K562 (cell line): ENCODE measurements at regions not wholly inside any gene's neighbourhood (a gene's known extent, or its start where the extent isn't known, plus 50 kb on each side); places are given as distances from the start of the nearest gene placed in this dataset.

ENCODE experiments used
- ATAC-seq: fragments of 200-7000 bp; cut with Tn5 transposase; 3 replicates; pipeline ENCODE4 v1.9.1; 2020; ENCODE audit warnings: moderate library complexity
- BruUV-seq: library from RNA; stranded (reverse); fragments of 400-500 nt; replicated peaks from 2 replicates; lab custom pipeline; 2021; lab: Mats Ljungman, UMichigan
- CTCF ChIA-PET: fragments of 300-600 bp; formaldehyde crosslinking; extraction: SDS; loops from one replicate; lab custom pipeline; 2021; ENCODE audit warnings: low intra/inter-chr PET ratio; lab: Yijun Ruan, JAX
- POLR2A ChIA-PET: fragments of 300-600, 350-650 bp; sonication (Branson Sonifier 250); formaldehyde crosslinking; extraction: SDS; loops from one replicate; lab custom pipeline; 2021; ENCODE audit warnings: antibody characterized with exemption, inconsistent platforms; lab: Yijun Ruan, JAX
- DNase-seq, 4 experiments: peaks; one replicate each; pipeline versions ENCODE4 v3.0.0 to v3.0.0-alpha.2; 2011 to 2018; ENCODE audit warnings: low spot score in 3 of 4, mixed read lengths in 3 of 4; ENCODE audit errors: extremely low read depth in 1 of 4
- FAIRE-seq: peaks from 2 replicates; lab custom pipeline; 2011; peaks lifted over from hg19 to GRCh38; lab: Jason Lieb, UNC
- H2AFZ ChIP-seq: 2 replicates; pipeline ENCODE4 v1.6.0; 2011; ENCODE audit warnings: low read depth, low read length, control low read depth, inconsistent platforms
- H3K27ac ChIP-seq: fragments of 200-600 bp; 3 replicates; pipeline ENCODE4 v1.8.0; 2011; ENCODE audit warnings: low read depth, mild to moderate bottlenecking, control low read depth, inconsistent platforms, low read length, moderate library complexity, mixed read lengths; ENCODE audit errors: extremely low read depth
- H3K27me3 ChIP-seq, 2 experiments: fragments of 300-600 bp in 1 of 2; 2 replicates in 1 of 2; 3 replicates in 1 of 2; pipeline versions ENCODE4 v1.6.0 to v1.8.0; 2011; ENCODE audit warnings: inconsistent platforms in 2 of 2, low read length in 2 of 2, mild to moderate bottlenecking in 1 of 2, mixed read lengths in 1 of 2, moderate library complexity in 1 of 2; ENCODE audit not compliant: control insufficient read depth in 2 of 2, insufficient read depth in 2 of 2
- H3K36me3 ChIP-seq: fragments of 300-600 bp; 3 replicates; pipeline ENCODE4 v1.8.0; 2011; ENCODE audit warnings: mild to moderate bottlenecking, low read length, inconsistent platforms; ENCODE audit not compliant: control insufficient read depth, insufficient read depth
- H3K4me1 ChIP-seq, 2 experiments: fragments of 200-600 bp in 1 of 2; replicated peaks in 1 of 2; 2 replicates in 1 of 2; 3 replicates in 1 of 2; pipeline versions ENCODE4 v1.5.1 to v1.8.0; 2011; ENCODE audit warnings: inconsistent platforms in 2 of 2, low read length in 2 of 2, mild to moderate bottlenecking in 1 of 2, mixed read lengths in 1 of 2, moderate library complexity in 1 of 2; ENCODE audit not compliant: control insufficient read depth in 2 of 2, insufficient read depth in 2 of 2
- H3K4me2 ChIP-seq: 2 replicates; pipeline ENCODE4 v1.6.1; 2011; ENCODE audit warnings: low read length, control low read depth, inconsistent platforms, mixed read lengths; ENCODE audit not compliant: insufficient read depth
- H3K4me3 ChIP-seq: fragments of 200-600 bp; sonication (generic), shearing (Covaris generic); 2 replicates; pipeline ENCODE4 v1.5.1; 2016; ENCODE audit warnings: control low read depth, inconsistent platforms
- H3K79me2 ChIP-seq: fragments of 200-600 bp; 3 replicates; pipeline ENCODE4 v1.8.0; 2011; ENCODE audit warnings: low read length, inconsistent platforms; ENCODE audit not compliant: control insufficient read depth, insufficient read depth
- H3K9ac ChIP-seq, 2 experiments: 2 replicates each; pipeline versions ENCODE4 v1.6.0 to v1.6.1; 2011; ENCODE audit warnings: low read depth in 2 of 2, low read length in 2 of 2, control low read depth in 1 of 2, inconsistent platforms in 1 of 2, mild to moderate bottlenecking in 1 of 2, mixed read lengths in 1 of 2; ENCODE audit not compliant: insufficient read depth in 1 of 2
- H3K9me1 ChIP-seq: one replicate; pipeline ENCODE4 v1.6.0; 2011; ENCODE audit warnings: inconsistent platforms, mild to moderate bottlenecking, low read length, moderate library complexity; ENCODE audit not compliant: control insufficient read depth, insufficient read depth
- H3K9me3 ChIP-seq: replicated peaks from 2 replicates; pipeline ENCODE4 v1.5.1; 2011; ENCODE audit warnings: low read depth, low read length, inconsistent platforms; ENCODE audit not compliant: control insufficient read depth, insufficient read depth
- H4K20me1 ChIP-seq: replicated peaks from 2 replicates; pipeline ENCODE4 v1.6.1; 2011; ENCODE audit warnings: low read length, inconsistent platforms, mixed read lengths; ENCODE audit not compliant: control insufficient read depth, insufficient read depth
- ZNF561 ChIP-seq: fragments of 450-650 bp; formaldehyde crosslinking; conservative IDR thresholded peaks from 2 replicates; pipeline ENCODE4 v1.4.0; 2020; ENCODE audit warnings: mild to moderate bottlenecking, moderate library complexity
- WGBS: fragments of 100-300 bp; shearing (Covaris generic); methylation state at CpG from one replicate; pipeline ENCODE4 v1.1.6; 2016; ENCODE audit warnings: low coverage, mixed read lengths; ENCODE audit not compliant: insufficient coverage; ENCODE audit errors: missing lambda C conversion rate; 5-methylcytosine and 5-hydroxymethylcytosine counted together
- in situ Hi-C: fragments of 300-500 bp; cut with MboI; formaldehyde crosslinking; loops from 4 replicates; pipeline ENCODE4 v1.15.0; 2018; ENCODE audit warnings: inconsistent platforms, mixed read lengths
- intact Hi-C: fragments of 100-400 bp; cut with micrococcal nuclease; formaldehyde crosslinking; loops from 2 replicates; pipeline ENCODE4 v1.14.2; 2022
- TF ChIP-seq, protein P1 (sequence below): fragments of 150-350 bp; conservative IDR thresholded peaks from 2 replicates; pipeline ENCODE4 v1.6.1; 2014; ENCODE audit warnings: low read length
- TF ChIP-seq, protein P2 (sequence below): fragments of 250-450 bp; sonication (Bioruptor Pico); IDR thresholded peaks from 2 replicates; pipeline ENCODE4 v1.4.0; 2020; ENCODE audit warnings: mild to moderate bottlenecking, moderate library complexity
- TF ChIP-seq, protein P3 (sequence below): fragments of 450-650 bp; IDR thresholded peaks from 2 replicates; pipeline ENCODE4 v1.6.1; 2017; ENCODE audit warnings: mild to moderate bottlenecking, moderate library complexity
- TF ChIP-seq, protein P4 (sequence below): fragments of 250-450 bp; sonication (Bioruptor Pico); IDR thresholded peaks from 2 replicates; pipeline ENCODE4 v1.8.0; 2021; ENCODE audit warnings: mild to moderate bottlenecking, moderate library complexity

DNA sequence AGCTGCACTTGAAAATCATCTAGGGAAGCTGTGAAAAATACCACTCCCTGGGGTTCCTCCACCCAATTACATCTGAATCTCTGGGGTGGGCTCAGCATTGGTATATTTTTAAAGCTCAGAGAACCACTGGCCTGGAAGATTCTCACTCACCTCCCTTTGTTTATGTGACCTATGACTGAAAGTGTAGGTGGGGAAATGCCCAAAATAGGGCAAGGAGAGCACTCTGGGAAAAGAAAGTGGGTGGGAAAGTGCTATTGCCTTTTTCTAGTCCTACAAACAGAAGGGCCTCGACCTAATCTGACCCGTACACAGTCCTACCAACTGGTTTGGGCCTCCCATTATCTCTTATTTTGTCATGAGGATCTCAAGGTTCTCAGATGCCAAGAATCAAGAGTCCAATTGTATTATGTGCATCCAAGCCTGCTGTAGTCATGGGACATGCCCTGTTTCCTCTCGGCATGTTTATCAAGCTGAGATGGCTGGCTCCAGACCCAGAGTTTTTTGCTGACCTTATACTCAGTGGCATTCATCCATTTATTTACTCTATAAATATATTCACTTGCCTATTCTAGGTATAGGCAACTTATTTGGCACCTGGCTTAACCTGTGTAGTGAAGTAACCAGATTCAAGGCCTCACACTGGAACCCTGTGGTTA, 483.7 kb downstream of the ENC1 start:
- Histone ChIP-seq H3K9ac (no peak overlapping the region), H3K9me1 (no peaks in the 10 kb centered on the region), H3K4me3 (no peak overlapping the region), H4K20me1 (no peaks in the 10 kb centered on the region; the same call in 1 of the 2 replicates), H3K9me3 (no peaks in the 10 kb centered on the region), H3K27ac (no peak overlapping the region), H3K27me3 (no peaks in the 10 kb centered on the region), H3K4me2 (no peak overlapping the region), H3K79me2 (no peaks in the 10 kb centered on the region), H2AFZ (no peak overlapping the region), H3K4me1 (no peaks in the 10 kb centered on the region), H3K36me3 (no peaks in the 10 kb centered on the region)
- CTCF ChIA-PET: no interaction called here
- DNase-seq (no peak), FAIRE-seq (no peak), ATAC-seq (no peak)
- intact Hi-C loops (no loop called here), in situ Hi-C loops (no loop called here)
- BruUV-seq: no TSS peak
- POLR2A ChIA-PET: interaction anchor here (0.7 kb wide), 1 partner anchor 163 kb away, joined by 3 read pairs; no protein-coding TSS in a partner anchor
- WGBS: 0% methylated on average over 3 of the region's 3 CpGs
- TF ChIP-seq, protein P1, sequence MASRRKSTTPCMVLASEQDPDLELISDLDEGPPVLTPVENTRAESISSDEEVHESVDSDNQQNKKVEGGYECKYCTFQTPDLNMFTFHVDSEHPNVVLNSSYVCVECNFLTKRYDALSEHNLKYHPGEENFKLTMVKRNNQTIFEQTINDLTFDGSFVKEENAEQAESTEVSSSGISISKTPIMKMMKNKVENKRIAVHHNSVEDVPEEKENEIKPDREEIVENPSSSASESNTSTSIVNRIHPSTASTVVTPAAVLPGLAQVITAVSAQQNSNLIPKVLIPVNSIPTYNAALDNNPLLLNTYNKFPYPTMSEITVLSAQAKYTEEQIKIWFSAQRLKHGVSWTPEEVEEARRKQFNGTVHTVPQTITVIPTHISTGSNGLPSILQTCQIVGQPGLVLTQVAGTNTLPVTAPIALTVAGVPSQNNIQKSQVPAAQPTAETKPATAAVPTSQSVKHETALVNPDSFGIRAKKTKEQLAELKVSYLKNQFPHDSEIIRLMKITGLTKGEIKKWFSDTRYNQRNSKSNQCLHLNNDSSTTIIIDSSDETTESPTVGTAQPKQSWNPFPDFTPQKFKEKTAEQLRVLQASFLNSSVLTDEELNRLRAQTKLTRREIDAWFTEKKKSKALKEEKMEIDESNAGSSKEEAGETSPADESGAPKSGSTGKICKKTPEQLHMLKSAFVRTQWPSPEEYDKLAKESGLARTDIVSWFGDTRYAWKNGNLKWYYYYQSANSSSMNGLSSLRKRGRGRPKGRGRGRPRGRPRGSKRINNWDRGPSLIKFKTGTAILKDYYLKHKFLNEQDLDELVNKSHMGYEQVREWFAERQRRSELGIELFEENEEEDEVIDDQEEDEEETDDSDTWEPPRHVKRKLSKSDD: no peak
- TF ChIP-seq, protein P2, sequence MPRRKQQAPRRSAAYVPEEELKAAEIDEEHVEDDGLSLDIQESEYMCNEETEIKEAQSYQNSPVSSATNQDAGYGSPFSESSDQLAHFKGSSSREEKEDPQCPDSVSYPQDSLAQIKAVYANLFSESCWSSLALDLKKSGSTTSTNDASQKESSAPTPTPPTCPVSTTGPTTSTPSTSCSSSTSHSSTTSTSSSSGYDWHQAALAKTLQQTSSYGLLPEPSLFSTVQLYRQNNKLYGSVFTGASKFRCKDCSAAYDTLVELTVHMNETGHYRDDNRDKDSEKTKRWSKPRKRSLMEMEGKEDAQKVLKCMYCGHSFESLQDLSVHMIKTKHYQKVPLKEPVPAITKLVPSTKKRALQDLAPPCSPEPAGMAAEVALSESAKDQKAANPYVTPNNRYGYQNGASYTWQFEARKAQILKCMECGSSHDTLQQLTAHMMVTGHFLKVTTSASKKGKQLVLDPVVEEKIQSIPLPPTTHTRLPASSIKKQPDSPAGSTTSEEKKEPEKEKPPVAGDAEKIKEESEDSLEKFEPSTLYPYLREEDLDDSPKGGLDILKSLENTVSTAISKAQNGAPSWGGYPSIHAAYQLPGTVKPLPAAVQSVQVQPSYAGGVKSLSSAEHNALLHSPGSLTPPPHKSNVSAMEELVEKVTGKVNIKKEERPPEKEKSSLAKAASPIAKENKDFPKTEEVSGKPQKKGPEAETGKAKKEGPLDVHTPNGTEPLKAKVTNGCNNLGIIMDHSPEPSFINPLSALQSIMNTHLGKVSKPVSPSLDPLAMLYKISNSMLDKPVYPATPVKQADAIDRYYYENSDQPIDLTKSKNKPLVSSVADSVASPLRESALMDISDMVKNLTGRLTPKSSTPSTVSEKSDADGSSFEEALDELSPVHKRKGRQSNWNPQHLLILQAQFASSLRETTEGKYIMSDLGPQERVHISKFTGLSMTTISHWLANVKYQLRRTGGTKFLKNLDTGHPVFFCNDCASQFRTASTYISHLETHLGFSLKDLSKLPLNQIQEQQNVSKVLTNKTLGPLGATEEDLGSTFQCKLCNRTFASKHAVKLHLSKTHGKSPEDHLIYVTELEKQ (CRISPR knock-in tag): no peak
- TF ChIP-seq, protein P3, sequence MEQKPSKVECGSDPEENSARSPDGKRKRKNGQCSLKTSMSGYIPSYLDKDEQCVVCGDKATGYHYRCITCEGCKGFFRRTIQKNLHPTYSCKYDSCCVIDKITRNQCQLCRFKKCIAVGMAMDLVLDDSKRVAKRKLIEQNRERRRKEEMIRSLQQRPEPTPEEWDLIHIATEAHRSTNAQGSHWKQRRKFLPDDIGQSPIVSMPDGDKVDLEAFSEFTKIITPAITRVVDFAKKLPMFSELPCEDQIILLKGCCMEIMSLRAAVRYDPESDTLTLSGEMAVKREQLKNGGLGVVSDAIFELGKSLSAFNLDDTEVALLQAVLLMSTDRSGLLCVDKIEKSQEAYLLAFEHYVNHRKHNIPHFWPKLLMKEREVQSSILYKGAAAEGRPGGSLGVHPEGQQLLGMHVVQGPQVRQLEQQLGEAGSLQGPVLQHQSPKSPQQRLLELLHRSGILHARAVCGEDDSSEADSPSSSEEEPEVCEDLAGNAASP: no peak
- TF ChIP-seq ZNF561 (CRISPR knock-in tag): no peak
- TF ChIP-seq, protein P4, sequence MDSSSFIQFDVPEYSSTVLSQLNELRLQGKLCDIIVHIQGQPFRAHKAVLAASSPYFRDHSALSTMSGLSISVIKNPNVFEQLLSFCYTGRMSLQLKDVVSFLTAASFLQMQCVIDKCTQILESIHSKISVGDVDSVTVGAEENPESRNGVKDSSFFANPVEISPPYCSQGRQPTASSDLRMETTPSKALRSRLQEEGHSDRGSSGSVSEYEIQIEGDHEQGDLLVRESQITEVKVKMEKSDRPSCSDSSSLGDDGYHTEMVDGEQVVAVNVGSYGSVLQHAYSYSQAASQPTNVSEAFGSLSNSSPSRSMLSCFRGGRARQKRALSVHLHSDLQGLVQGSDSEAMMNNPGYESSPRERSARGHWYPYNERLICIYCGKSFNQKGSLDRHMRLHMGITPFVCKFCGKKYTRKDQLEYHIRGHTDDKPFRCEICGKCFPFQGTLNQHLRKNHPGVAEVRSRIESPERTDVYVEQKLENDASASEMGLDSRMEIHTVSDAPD: no peak
